Thyroid gland (tissue), 4 donors: ENCODE measurements at regions not wholly inside any gene's neighbourhood (a gene's known extent, or its start where the extent isn't known, plus 50 kb on each side); places are given as distances from the start of the nearest gene placed in this dataset.

ENCODE experiments used
- CTCF ChIP-seq, 6 experiments: fragments of 200-600 bp in 3 of 6; fragments of 450-650 bp in 3 of 6; sonication (generic) in 3 of 6; IDR thresholded peaks; one replicate each; pipeline ENCODE4 v1.5.1; 2016 to 2019; ENCODE audit warnings: antibody characterized with exemption in 6 of 6, mild to moderate bottlenecking in 2 of 6, inconsistent platforms in 1 of 6, moderate library complexity in 1 of 6
- POLR2A ChIP-seq, 2 donors: fragments of 450-650 bp; IDR thresholded peaks; one replicate each; pipeline ENCODE4 v1.6.1; 2017; ENCODE audit warnings: antibody characterized with exemption in 2 of 2, mild to moderate bottlenecking in 2 of 2, moderate library complexity in 1 of 2

GRCh38 chr11:23551706-23552105, 691.4 kb upstream of the CCDC179 start:
- TF ChIP-seq POLR2A (IDR thresholded peaks at IDR 0.05) (no peak), CTCF (IDR thresholded peaks at IDR 0.05) (no peak)
